ENCODE measurements at regions not wholly inside any gene's neighbourhood (a gene's known extent, or its start where the extent isn't known, plus 50 kb on each side); places are given as distances from the start of the nearest gene placed in this dataset.

DNA sequence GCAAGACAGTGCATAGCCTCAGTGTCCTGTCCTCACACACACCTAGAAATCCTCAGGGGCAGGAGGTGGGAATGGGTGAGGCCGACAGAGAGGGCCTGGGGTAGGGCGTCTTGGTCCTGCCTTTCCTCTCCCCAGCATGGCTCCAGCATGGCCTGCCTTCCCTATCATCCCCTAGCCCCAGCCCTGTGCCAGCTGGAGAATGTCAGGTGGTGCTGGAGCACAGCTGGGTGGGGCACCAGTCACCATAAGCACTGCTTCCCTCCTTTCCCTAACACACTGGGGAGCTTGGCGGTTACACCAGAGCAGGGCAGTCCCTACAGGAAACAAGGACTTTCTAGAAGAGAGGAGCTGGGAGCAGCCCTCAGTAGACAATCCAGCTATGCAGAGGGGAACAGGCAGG is 236.8 kb downstream of the KLF13 start:
- TF ChIP-seq, protein P1, sequence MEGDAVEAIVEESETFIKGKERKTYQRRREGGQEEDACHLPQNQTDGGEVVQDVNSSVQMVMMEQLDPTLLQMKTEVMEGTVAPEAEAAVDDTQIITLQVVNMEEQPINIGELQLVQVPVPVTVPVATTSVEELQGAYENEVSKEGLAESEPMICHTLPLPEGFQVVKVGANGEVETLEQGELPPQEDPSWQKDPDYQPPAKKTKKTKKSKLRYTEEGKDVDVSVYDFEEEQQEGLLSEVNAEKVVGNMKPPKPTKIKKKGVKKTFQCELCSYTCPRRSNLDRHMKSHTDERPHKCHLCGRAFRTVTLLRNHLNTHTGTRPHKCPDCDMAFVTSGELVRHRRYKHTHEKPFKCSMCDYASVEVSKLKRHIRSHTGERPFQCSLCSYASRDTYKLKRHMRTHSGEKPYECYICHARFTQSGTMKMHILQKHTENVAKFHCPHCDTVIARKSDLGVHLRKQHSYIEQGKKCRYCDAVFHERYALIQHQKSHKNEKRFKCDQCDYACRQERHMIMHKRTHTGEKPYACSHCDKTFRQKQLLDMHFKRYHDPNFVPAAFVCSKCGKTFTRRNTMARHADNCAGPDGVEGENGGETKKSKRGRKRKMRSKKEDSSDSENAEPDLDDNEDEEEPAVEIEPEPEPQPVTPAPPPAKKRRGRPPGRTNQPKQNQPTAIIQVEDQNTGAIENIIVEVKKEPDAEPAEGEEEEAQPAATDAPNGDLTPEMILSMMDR (conservative IDR thresholded peaks at IDR 0.05; ENCODE audit: low read depth, low read length) = no peak
- DNase-seq (ENCODE audit: low read depth) = no peak
- H3K4me3 ChIP-seq (ENCODE audit: low read length) = no peak overlapping the region

GRCh38 chr15:31567861-31568260 is 241.2 kb downstream of the KLF13 start:
- no peak for DNase-seq (ENCODE audit: low read depth)
- no peak overlapping the region for H3K4me3 ChIP-seq (ENCODE audit: low read length)
- TF ChIP-seq, protein P1 (conservative IDR thresholded peaks at IDR 0.05; ENCODE audit: low read depth, low read length) = no peak

DNA sequence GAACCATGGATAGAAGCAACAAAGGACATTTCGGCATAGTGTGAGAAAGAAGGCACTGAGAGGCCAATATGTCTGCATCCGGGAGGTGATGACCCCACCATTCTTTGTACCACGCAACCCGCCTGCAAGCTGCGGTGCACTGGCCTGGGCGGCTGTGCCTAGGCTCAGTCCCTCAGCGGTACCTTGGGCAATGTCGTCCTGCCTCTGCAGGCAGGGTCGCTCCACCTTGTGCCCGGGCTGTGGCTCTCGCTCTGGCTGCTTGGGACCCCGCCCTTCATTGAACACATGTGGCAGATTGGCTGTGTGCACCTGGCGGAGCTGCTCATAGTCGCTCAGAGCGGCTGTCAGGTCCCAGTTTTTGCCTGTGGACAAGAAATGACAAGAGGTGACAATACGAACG is 243.2 kb downstream of the KLF13 start:
- TF ChIP-seq, protein P1 (conservative IDR thresholded peaks at IDR 0.05; ENCODE audit: low read depth, low read length) = no peak

GRCh38 chr15:31570591-31570990 is 244.0 kb downstream of the KLF13 start:
- TF ChIP-seq, protein P1 (conservative IDR thresholded peaks at IDR 0.05; ENCODE audit: low read depth, low read length) = no peak
- DNase-seq (ENCODE audit: low read depth) = no peak

More for the DNA sequence above, 243.2 kb downstream of the KLF13 start:
- no peak for DNase-seq (ENCODE audit: low read depth)
- H3K4me3 ChIP-seq (ENCODE audit: low read length) = no peak overlapping the region

GRCh38 chr15:31571676-31572075 is 245.0 kb downstream of the KLF13 start:
- DNase-seq (ENCODE audit: low read depth) = no peak
- no peak overlapping the region for H3K4me3 ChIP-seq (ENCODE audit: low read length)
- TF ChIP-seq, protein P1 (conservative IDR thresholded peaks at IDR 0.05; ENCODE audit: low read depth, low read length) = peak; percentile 19

More at GRCh38 chr15:31570591-31570990, 244.0 kb downstream of the KLF13 start:
- no peak overlapping the region for H3K4me3 ChIP-seq (ENCODE audit: low read length)

DNA sequence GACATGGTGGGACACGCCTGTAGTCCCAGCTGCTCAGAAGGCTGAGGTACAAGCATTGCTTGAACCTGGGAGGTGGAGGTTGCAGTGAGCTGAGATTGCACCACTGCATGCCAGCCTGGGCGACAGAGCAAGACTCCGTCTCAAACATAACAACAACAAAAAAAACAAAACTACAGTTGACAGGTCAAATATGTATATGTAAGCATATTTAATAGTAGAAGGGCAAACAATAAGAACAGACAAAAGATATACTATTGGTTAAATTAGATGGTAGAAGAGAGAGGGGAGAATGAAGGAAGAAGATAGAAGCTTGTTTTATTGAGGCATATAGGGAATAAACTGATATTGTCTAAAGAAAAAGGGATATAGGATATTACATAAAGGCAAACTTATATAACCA is 247.1 kb downstream of the KLF13 start:
- DNase-seq (ENCODE audit: low read depth) = no peak
- no peak overlapping the region for H3K4me3 ChIP-seq (ENCODE audit: low read length)
- TF ChIP-seq, protein P1 (conservative IDR thresholded peaks at IDR 0.05; ENCODE audit: low read depth, low read length) = no peak

DNA sequence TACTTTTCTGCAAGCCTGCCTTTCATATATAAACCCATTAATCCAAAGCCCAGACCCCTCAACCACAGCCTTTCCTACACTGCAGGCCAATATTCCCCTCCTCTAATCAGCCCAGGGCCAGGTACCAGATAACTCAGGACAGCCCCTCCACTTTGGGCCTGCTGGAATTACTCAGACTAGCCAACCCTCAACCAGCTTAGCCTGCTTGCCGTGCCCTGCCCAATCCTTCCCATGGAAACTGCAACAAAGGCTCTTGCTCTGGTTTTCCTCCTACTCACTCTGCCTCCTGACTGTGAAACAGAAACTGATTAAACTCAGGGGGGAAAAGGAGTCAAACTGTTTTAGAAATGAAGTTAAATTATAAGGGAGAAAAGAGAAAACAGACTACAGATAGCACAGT is 248.1 kb downstream of the KLF13 start:
- no peak for DNase-seq (ENCODE audit: low read depth)
- H3K4me3 ChIP-seq (ENCODE audit: low read length) = no peak overlapping the region

More for the DNA sequence above, 248.1 kb downstream of the KLF13 start:
- TF ChIP-seq, protein P1 (conservative IDR thresholded peaks at IDR 0.05; ENCODE audit: low read depth, low read length) = no peak

Data from retinal pigment epithelial cell (primary cell).